ENCODE measurements at regions not wholly inside any gene's neighbourhood (a gene's known extent, or its start where the extent isn't known, plus 50 kb on each side); places are given as distances from the start of the nearest gene placed in this dataset.

DNA sequence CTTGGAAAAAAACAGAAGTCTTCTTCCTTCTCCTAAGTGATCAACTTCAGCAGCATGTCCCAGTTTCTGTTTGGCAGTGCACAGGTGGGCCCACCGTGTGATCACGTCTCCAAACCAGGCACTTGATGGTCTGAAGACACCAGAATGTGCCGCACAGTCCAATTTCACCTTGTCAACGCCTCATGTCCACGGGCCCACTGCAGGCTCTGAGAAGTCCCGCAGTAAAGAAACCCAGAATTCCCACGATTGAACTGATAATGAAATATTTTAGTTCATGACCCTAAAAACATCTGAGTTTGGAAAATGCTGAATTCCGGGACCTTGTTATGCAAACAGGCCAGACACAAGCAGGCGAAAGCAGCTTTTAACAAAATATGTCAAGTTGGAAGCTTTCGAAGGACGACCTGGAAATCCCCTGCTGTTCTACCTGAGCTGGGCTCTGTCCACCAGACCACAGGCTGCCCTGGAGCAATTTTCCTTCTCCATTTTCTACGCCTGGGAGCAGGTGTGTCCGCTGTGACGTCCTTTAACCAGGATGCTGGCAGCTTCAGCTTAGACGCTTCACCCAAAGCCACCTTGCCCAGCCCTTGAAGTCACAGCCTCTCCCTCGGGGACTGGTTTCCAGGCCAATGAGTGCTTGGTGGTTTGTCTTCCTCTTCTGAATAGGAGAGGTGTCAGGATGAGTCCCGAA lies 167.8 kb upstream of the IQSEC1 start:
- H3K27ac ChIP-seq (replicated peaks): no peak overlapping the region
- H3K27me3 ChIP-seq (ENCODE audit: insufficient read depth, poor library complexity, severe bottlenecking): peaks cover 6% of the 10 kb centered on the region
- H3K4me3 ChIP-seq (replicated peaks; ENCODE audit: insufficient read depth, low read length): no peak overlapping the region
- DNase-seq (ENCODE audit: low read depth in 1 of 2, low spot score in 1 of 2): no peak
- TF ChIP-seq, protein P1, sequence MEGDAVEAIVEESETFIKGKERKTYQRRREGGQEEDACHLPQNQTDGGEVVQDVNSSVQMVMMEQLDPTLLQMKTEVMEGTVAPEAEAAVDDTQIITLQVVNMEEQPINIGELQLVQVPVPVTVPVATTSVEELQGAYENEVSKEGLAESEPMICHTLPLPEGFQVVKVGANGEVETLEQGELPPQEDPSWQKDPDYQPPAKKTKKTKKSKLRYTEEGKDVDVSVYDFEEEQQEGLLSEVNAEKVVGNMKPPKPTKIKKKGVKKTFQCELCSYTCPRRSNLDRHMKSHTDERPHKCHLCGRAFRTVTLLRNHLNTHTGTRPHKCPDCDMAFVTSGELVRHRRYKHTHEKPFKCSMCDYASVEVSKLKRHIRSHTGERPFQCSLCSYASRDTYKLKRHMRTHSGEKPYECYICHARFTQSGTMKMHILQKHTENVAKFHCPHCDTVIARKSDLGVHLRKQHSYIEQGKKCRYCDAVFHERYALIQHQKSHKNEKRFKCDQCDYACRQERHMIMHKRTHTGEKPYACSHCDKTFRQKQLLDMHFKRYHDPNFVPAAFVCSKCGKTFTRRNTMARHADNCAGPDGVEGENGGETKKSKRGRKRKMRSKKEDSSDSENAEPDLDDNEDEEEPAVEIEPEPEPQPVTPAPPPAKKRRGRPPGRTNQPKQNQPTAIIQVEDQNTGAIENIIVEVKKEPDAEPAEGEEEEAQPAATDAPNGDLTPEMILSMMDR (IDR thresholded peaks at IDR 0.05; ENCODE audit: insufficient read depth, low read length): no peak

DNA sequence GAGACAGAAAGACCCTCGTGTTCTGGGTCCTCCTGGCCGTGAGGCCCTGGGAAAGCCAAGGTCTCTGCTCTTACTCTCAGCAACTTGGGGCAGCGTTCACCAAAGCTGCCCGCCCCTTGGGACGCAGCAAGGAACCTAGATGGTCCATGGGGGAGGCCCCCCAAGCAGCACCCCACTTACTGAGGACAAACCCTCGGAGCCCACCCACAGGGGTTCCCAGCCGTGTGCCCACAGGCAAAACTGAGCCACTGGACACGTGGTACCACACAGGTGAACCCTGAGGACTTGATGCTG lies 166.2 kb upstream of the IQSEC1 start:
- no peak for DNase-seq (ENCODE audit: low read depth in 1 of 2, low spot score in 1 of 2)
- Histone ChIP-seq H3K27ac (replicated peaks) (no peak overlapping the region), H3K4me3 (replicated peaks; ENCODE audit: insufficient read depth, low read length) (no peak overlapping the region), H3K27me3 (ENCODE audit: insufficient read depth, poor library complexity, severe bottlenecking) (peaks cover 3% of the 10 kb centered on the region)
- TF ChIP-seq SPI1 (IDR thresholded peaks at IDR 0.05; ENCODE audit: borderline replicate concordance, low read depth): no peak
- TF ChIP-seq, protein P1 (IDR thresholded peaks at IDR 0.05; ENCODE audit: insufficient read depth, low read length): no peak
- TF ChIP-seq POLR2AphosphoS5 (IDR thresholded peaks at IDR 0.05; ENCODE audit: low read depth): no peak
- TF ChIP-seq, protein P2, sequence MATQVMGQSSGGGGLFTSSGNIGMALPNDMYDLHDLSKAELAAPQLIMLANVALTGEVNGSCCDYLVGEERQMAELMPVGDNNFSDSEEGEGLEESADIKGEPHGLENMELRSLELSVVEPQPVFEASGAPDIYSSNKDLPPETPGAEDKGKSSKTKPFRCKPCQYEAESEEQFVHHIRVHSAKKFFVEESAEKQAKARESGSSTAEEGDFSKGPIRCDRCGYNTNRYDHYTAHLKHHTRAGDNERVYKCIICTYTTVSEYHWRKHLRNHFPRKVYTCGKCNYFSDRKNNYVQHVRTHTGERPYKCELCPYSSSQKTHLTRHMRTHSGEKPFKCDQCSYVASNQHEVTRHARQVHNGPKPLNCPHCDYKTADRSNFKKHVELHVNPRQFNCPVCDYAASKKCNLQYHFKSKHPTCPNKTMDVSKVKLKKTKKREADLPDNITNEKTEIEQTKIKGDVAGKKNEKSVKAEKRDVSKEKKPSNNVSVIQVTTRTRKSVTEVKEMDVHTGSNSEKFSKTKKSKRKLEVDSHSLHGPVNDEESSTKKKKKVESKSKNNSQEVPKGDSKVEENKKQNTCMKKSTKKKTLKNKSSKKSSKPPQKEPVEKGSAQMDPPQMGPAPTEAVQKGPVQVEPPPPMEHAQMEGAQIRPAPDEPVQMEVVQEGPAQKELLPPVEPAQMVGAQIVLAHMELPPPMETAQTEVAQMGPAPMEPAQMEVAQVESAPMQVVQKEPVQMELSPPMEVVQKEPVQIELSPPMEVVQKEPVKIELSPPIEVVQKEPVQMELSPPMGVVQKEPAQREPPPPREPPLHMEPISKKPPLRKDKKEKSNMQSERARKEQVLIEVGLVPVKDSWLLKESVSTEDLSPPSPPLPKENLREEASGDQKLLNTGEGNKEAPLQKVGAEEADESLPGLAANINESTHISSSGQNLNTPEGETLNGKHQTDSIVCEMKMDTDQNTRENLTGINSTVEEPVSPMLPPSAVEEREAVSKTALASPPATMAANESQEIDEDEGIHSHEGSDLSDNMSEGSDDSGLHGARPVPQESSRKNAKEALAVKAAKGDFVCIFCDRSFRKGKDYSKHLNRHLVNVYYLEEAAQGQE (IDR thresholded peaks at IDR 0.05; ENCODE audit: insufficient replicate concordance, low read depth): no peak
- no peak for TF ChIP-seq GABPA (IDR thresholded peaks at IDR 0.05; ENCODE audit: low read depth)

DNA sequence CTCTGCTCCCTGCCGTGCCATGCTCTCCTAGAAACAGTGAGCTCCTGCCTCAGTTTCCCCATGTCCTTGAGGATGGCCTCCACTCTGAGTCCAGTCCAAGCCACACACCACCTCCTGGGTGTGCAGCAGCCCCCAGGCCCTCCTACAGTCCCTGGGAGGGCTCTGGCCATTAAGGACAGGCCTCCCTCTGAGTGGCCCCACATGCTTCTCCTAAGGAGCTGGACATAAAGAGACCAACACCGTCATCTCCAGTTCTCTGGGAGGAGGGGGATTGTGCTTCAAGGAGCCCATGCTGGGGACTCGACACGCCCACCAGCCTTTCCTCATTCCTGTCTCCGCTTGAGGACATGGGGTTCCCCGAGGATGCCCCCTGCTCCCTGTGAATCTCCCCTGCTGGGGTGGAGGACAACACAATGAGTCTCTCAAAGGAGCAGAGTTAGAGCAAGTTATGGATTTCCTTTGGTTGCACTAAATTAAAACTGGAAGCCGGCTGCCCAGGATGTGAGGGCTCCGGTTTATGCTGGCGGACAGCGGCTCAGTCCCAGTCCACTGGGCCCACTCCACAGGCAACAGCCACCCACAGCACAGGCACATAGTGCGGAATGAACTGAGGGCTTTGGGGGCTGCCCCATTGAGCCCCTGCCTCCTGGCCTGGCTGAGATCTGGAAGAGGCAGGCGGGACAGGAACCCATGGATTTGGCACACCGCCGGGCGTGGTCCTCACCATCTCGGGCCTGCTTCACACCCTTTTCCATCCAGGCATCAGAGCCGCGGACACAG lies 165.6 kb upstream of the IQSEC1 start:
- no peak overlapping the region for H3K4me3 ChIP-seq (replicated peaks; ENCODE audit: insufficient read depth, low read length)
- no peak for TF ChIP-seq GABPA (IDR thresholded peaks at IDR 0.05; ENCODE audit: low read depth)
- TF ChIP-seq, protein P1 (IDR thresholded peaks at IDR 0.05; ENCODE audit: insufficient read depth, low read length): no peak
- TF ChIP-seq, protein P2 (IDR thresholded peaks at IDR 0.05; ENCODE audit: insufficient replicate concordance, low read depth): no peak
- no peak for TF ChIP-seq POLR2AphosphoS5 (IDR thresholded peaks at IDR 0.05; ENCODE audit: low read depth)
- TF ChIP-seq SPI1 (IDR thresholded peaks at IDR 0.05; ENCODE audit: borderline replicate concordance, low read depth): no peak
- DNase-seq (ENCODE audit: low read depth in 1 of 2, low spot score in 1 of 2): no peak
- H3K27me3 ChIP-seq (ENCODE audit: insufficient read depth, poor library complexity, severe bottlenecking): peaks cover 3% of the 10 kb centered on the region
- no peak overlapping the region for H3K27ac ChIP-seq (replicated peaks)

Measured in HL-60 (cell line).